Activated naive CD4-positive, alpha-beta T cell treated with anti-CD3 and anti-CD28 coated beads, Interleukin-2, amount 50 U/mL, for 72 hours (primary cell): ENCODE measurements at regions not wholly inside any gene's neighbourhood (a gene's known extent, or its start where the extent isn't known, plus 50 kb on each side); places are given as distances from the start of the nearest gene placed in this dataset.
A peak's percentile ranks its signal among the peaks of the same experiment; 100 is the strongest.
"Not testable (repeated sequence)": the region's sequence is repeated elsewhere in the genome, so short reads cannot be mapped to it uniquely, and the experiment has no call there.

Experiments
- ATAC-seq, 2 donors: fragments of 150-1000 bp; cut with Tn5 transposase; 2 replicates each; pipeline ENCODE4 v1.10.0; 2021; ENCODE audit warnings: mild to moderate bottlenecking in 2 of 2, moderate library complexity in 2 of 2
- DNase-seq, 2 donors: peaks; one replicate each; pipeline ENCODE4 v3.0.0; 2021 to 2022; ENCODE audit warnings: low spot score in 2 of 2
- H3K27ac Mint-ChIP-seq, 2 donors: one replicate each; pipeline ENCODE4 v1.8.0; 2022; ENCODE audit warnings: mild to moderate bottlenecking in 2 of 2, mixed read lengths in 2 of 2
- H3K36me3 Mint-ChIP-seq, 2 donors: one replicate each; pipeline ENCODE4 v1.8.0; 2022; ENCODE audit warnings: mixed read lengths in 2 of 2
- H3K9me3 Mint-ChIP-seq, 2 donors: one replicate each; pipeline ENCODE4 v1.8.0; 2022; ENCODE audit warnings: mixed read lengths in 2 of 2

DNA sequence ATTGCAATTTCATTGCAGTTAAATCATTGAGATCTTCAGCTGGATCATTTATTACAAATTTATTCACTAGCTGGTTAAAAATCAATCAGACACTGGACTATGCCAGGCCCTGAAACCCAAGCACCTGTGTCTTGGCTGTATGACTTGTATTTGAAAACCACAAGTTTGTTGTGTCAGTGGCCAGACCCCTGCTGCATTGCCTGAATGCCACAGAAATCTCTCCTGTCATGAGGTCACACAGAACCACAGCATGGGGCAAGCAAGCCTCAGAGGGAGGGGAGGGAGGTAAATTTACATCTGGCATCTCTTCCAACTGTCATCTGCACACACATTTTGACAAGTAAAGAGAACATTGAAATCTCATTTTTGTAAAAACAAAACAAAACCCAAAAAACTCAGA lies 90.0 kb downstream of the ARRDC3 start:
- H3K9me3 Mint-ChIP-seq, result peaks cover 0 to 7% of the 10 kb centered on the region in 2 donors
- no peak overlapping the region for H3K27ac Mint-ChIP-seq
- peak; percentile 48 to 70 for ATAC-seq
- no peaks in the 10 kb centered on the region for H3K36me3 Mint-ChIP-seq
- DNase-seq, result no peak

- Mint-ChIP-seq H3K9me3 (peaks cover 0 to 11% of the 10 kb centered on the region in 2 donors), H3K27ac (no peak overlapping the region), H3K36me3 (peaks cover 0 to 6% of the 10 kb centered on the region in 2 donors)
- ATAC-seq, result peak in 1 of 2 donors; percentile 46
- DNase-seq, result no peak
Observed at GRCh38 chr5:91291628-91292569, 91.2 kb downstream of the ARRDC3 start.

DNA sequence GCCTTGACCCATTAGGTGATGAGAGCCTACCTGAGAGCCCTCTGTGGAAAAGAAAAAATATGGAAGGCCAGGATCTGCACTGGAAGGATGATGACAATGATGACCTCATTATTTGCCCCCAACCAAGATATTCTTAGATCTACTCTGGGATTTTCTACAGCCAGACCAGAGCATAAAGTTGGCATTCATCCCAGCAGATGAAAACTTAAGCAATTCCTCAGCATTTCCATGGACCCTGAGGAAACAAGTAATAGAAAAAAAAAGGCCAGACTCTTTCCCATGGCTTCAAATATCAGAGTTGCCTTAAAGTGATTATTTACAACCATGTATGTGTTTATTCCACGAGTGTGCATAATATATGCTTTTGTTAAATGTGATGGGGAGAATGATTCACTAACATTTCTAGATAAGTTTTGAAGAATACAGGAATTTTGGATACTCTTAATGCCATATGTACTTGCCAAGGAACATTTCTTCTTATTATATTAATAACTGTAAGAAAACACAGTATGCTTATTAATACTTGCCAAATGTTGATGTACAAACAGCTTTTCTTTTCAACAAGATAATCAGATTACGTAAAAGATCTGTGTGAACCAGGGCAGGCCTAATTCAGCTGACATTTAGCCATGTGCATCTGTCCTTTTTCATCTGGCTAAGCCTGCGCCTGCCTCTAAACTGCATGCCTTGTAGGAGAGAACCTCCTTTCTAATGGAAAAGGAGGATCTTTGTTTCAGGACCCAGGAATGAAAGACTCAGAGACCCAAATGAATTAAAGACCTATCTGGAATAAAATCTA lies 94.8 kb downstream of the ARRDC3 start:
- no peak overlapping the region for H3K27ac Mint-ChIP-seq
- DNase-seq (no peak), ATAC-seq (no peak)
- H3K36me3 Mint-ChIP-seq, result peaks cover 9 to 35% of the 10 kb centered on the region in 2 donors
- peaks cover 9 to 33% of the 10 kb centered on the region in 2 donors for H3K9me3 Mint-ChIP-seq

DNA sequence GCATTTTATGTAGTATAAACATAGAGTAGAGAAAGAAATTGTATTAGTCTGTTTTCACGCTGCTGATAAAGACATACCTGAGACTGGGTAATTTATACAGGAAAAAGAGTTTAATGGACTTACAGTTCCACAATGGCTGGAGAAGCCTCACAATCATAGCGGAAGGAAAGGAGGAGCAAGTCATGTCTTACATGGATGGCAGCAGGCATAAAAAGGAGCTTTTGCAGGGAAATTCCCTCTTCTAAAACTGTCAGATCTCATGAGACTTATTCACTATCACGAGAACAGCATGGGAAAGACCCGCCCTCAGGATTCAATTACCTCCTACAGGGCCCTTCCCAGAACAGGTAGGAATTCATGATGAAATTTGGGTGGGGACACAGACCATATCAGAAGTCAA lies 98.1 kb downstream of the ARRDC3 start:
- H3K27ac Mint-ChIP-seq, ATAC-seq, DNase-seq: not testable (repeated sequence)
- Mint-ChIP-seq H3K9me3 (peaks cover 9 to 39% of the 10 kb centered on the region in 2 donors), H3K36me3 (peaks cover 9 to 55% of the 10 kb centered on the region in 2 donors)

DNA sequence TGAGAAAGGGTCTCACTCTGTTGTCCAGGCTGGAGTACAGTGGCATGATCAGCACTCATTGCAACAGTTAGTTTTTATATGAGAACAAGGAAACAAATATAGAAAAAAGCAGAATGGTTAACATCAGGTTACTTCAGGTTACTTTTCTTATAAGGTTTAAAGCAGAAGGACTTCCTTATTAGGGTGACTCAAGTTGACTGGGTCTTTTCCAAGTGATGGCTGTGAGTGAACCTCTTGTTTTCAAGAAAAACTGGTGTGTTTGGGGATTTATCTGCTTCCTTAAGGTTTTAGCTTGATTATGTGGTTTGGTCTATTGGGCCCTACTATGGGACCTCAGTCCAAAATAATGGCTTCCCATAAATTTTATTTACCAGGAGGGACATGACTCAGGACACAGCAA lies 99.2 kb downstream of the ARRDC3 start:
- Mint-ChIP-seq H3K36me3 (peaks cover 9 to 55% of the 10 kb centered on the region in 2 donors), H3K9me3 (peaks cover 9 to 39% of the 10 kb centered on the region in 2 donors), H3K27ac (peak overlapping the region in 1 of 2 donors; percentile 72)
- ATAC-seq (no peak), DNase-seq (no peak)

- no peak overlapping the region for H3K27ac Mint-ChIP-seq
- H3K36me3 Mint-ChIP-seq, result peaks cover 9 to 55% of the 10 kb centered on the region in 2 donors
- peaks cover 9 to 39% of the 10 kb centered on the region in 2 donors for H3K9me3 Mint-ChIP-seq
- DNase-seq (no peak), ATAC-seq (no peak)
Observed at GRCh38 chr5:91283326-91283725, 99.8 kb downstream of the ARRDC3 start.

GRCh38 chr5:91282210-91282609 lies 100.9 kb downstream of the ARRDC3 start:
- DNase-seq, result no peak
- no peak overlapping the region for H3K27ac Mint-ChIP-seq
- peaks cover 9 to 52% of the 10 kb centered on the region in 2 donors for H3K36me3 Mint-ChIP-seq
- no peak for ATAC-seq
- H3K9me3 Mint-ChIP-seq, result peaks cover 9 to 37% of the 10 kb centered on the region in 2 donors

DNA sequence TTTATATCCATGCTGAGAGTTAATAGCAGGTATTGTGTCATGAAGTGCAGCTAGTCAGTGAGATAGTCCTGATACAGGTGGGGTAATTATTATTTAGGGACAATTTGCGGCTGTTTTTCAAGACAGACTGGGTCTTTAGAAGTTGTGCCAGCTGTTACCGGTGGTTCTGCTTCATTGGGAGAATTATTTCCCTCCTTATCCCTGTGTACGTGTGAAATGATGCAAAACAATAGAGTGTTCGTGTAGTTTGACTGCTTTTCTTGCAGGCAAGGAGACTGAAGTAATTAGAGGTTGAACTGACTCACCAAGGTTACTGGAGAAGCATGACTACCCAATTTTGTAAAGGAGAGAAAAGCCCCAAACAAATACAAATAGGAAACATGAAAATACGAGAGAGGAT lies 101.7 kb downstream of the ARRDC3 start:
- no peak for DNase-seq
- peak in 1 of 2 donors; percentile 22 for ATAC-seq
- Mint-ChIP-seq H3K27ac (peak overlapping the region; percentile 92 to 96), H3K9me3 (peaks cover 9 to 35% of the 10 kb centered on the region in 2 donors), H3K36me3 (peaks cover 9 to 44% of the 10 kb centered on the region in 2 donors)

DNA sequence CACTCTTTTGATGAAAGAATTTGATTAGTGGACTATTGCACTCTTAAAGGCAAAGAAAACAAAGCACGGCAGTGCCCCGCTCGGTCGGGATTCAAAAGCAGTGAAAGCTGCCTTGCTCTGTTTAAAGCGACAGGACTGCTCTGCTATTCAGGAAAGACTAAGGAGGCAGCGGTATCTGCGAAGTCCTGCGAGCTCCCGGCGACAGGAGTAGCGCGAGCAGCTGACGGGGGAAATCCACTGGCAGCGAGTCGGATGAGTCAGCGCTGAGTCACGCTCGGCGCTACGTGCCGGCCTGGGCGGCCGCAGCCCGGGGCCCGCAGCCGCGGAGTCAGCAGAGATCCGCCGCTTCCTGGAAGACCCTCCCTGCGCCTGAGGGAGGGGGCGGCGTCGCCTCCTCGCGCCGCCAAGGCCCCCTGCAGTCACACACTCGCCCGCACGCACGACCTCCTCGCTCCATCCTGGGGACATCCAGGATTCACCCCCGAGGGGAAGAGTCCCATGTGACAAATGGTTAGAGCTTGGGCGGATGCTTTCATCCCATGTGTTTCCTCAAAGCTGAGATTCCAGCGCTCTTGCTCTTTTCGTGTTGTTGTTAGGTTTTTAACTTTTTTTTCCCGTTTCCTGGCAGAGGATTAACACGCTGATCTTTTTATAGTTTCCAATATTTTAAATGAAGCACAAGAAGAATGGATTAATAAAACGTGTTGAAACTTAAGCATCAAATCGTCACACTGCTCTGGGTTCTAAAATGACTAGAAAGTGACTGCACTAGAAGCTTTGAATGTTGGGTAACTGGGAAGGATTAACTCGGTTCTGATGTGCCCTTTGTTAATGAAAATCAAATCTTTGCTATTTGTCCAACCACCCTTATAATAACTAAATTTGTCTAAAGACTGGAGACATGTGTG lies 102.5 kb downstream of the ARRDC3 start:
- peaks cover 9 to 37% of the 10 kb centered on the region in 2 donors for H3K36me3 Mint-ChIP-seq
- DNase-seq (peak; percentile 86 to 93), ATAC-seq (peak; percentile 89 to 94)
- H3K27ac Mint-ChIP-seq, result peak overlapping the region; percentile 92 to 96
- peaks cover 9 to 28% of the 10 kb centered on the region in 2 donors for H3K9me3 Mint-ChIP-seq

- DNase-seq (no peak), ATAC-seq (no peak)
- H3K27ac Mint-ChIP-seq, result no peak overlapping the region
- H3K36me3 Mint-ChIP-seq, result peaks cover 0 to 16% of the 10 kb centered on the region in 2 donors
- H3K9me3 Mint-ChIP-seq, result peaks cover 0 to 12% of the 10 kb centered on the region in 2 donors
Observed at GRCh38 chr5:91277840-91278239, 105.3 kb downstream of the ARRDC3 start.

GRCh38 chr5:91277093-91277626 lies 106.0 kb downstream of the ARRDC3 start:
- no peak for DNase-seq
- peaks cover 0 to 10% of the 10 kb centered on the region in 2 donors for H3K36me3 Mint-ChIP-seq
- H3K9me3 Mint-ChIP-seq, result peaks cover 0 to 5% of the 10 kb centered on the region in 2 donors
- H3K27ac Mint-ChIP-seq, result no peak overlapping the region
- no peak for ATAC-seq

DNA sequence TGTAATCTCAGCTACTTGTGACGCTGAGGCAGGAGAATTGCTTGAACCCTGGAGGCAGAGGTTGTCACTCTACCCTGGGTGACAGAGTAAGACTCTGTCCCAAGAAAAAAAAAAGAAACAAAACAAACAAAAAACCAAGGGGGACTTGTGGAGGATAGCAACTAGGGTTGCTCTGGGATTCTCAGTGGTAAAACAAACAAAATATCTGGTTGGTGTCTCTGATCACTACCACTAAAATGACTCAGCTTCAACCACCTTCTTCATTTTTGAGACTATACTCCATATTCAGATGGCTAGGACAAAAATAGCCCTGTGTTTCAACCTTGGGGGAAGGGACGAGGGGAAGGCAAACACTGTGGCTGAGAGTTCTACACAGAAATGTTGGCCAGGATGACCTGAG lies 110.3 kb downstream of the ARRDC3 start:
- Mint-ChIP-seq H3K27ac (no peak overlapping the region), H3K9me3 (no peaks in the 10 kb centered on the region), H3K36me3 (no peaks in the 10 kb centered on the region)
- DNase-seq, result no peak
- peak; percentile 50 to 63 for ATAC-seq

- no peak for ATAC-seq
- H3K27ac Mint-ChIP-seq, result no peak overlapping the region
- H3K36me3 Mint-ChIP-seq, result no peaks in the 10 kb centered on the region
Observed at GRCh38 chr5:91271999-91272398, 111.1 kb downstream of the ARRDC3 start.

GRCh38 chr5:91269198-91269597 lies 113.9 kb downstream of the ARRDC3 start:
- H3K27ac Mint-ChIP-seq, result no peak overlapping the region
- ATAC-seq (peak; percentile 60 to 91), DNase-seq (no peak)
- no peaks in the 10 kb centered on the region for H3K36me3 Mint-ChIP-seq
- H3K9me3 Mint-ChIP-seq, result no peaks in the 10 kb centered on the region

More at GRCh38 chr5:91271999-91272398, 111.1 kb downstream of the ARRDC3 start:
- no peak for DNase-seq
- H3K9me3 Mint-ChIP-seq, result no peaks in the 10 kb centered on the region

DNA sequence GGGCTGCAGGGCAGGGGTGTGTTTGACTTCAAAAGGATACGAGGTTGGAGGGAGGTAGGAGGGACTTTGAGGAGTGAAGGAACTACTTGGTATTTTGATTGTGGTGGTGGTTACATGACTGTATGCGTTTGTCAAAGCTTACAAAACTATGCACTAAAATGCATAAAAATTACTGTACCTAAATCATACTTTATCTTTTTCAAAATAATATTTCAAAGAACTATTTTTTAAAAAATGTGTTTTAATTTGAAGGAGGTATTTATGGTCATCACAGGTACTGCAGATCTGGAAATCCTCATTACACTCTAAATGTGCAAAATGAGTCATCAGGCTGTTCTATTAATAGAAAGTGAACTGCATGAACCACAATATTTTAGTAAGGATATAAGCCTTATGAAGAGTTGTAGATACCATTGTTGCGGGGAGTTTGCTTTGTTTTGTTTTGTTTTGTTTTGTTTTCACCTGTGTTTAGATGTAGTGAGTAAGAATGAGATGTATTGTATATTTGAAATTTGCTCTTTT lies 116.9 kb downstream of the ARRDC3 start:
- Mint-ChIP-seq H3K36me3 (no peaks in the 10 kb centered on the region), H3K9me3 (no peaks in the 10 kb centered on the region), H3K27ac (no peak overlapping the region)
- ATAC-seq, result peak; percentile 25 to 69
- no peak for DNase-seq
